ENCODE measurements at regions not wholly inside any gene's neighbourhood (a gene's known extent, or its start where the extent isn't known, plus 50 kb on each side); places are given as distances from the start of the nearest gene placed in this dataset.

GRCh38 chr10:8187171-8187666 is 132.7 kb downstream of the GATA3 start:
- no peak overlapping the region for H3K4me3 Mint-ChIP-seq
- no peak overlapping the region for H3K27ac Mint-ChIP-seq
- no peaks in the 10 kb centered on the region for H3K36me3 Mint-ChIP-seq
- no peaks in the 10 kb centered on the region for H3K9me3 Mint-ChIP-seq
- ATAC-seq (no peak), DNase-seq (ENCODE audit: low spot score in 2 of 2) (no peak)
- H3K4me1 Mint-ChIP-seq, result peaks cover 27% of the 10 kb centered on the region

GRCh38 chr10:8189458-8189857 is 135.0 kb downstream of the GATA3 start:
- no peak overlapping the region for H3K4me3 Mint-ChIP-seq
- DNase-seq (ENCODE audit: low spot score in 2 of 2) (no peak), ATAC-seq (no peak)
- H3K4me1 Mint-ChIP-seq, result peaks cover 8% of the 10 kb centered on the region
- no peak overlapping the region for H3K27ac Mint-ChIP-seq
- H3K36me3 Mint-ChIP-seq, result no peaks in the 10 kb centered on the region
- no peaks in the 10 kb centered on the region for H3K9me3 Mint-ChIP-seq

GRCh38 chr10:8192301-8192700 is 137.8 kb downstream of the GATA3 start:
- ATAC-seq (no peak), DNase-seq (ENCODE audit: low spot score in 2 of 2) (no peak)
- H3K36me3 Mint-ChIP-seq, result no peaks in the 10 kb centered on the region
- no peak overlapping the region for H3K4me3 Mint-ChIP-seq
- H3K27ac Mint-ChIP-seq, result no peak overlapping the region
- H3K4me1 Mint-ChIP-seq, result peaks cover 8% of the 10 kb centered on the region
- no peaks in the 10 kb centered on the region for H3K9me3 Mint-ChIP-seq

GRCh38 chr10:8193546-8193945 is 139.1 kb downstream of the GATA3 start:
- H3K9me3 Mint-ChIP-seq, result no peaks in the 10 kb centered on the region
- H3K27ac Mint-ChIP-seq, result no peak overlapping the region
- no peak for ATAC-seq
- peaks cover 8% of the 10 kb centered on the region for H3K4me1 Mint-ChIP-seq
- DNase-seq (ENCODE audit: low spot score in 2 of 2), result no peak
- H3K4me3 Mint-ChIP-seq, result no peak overlapping the region
- no peaks in the 10 kb centered on the region for H3K36me3 Mint-ChIP-seq

- no peak overlapping the region for H3K27ac Mint-ChIP-seq
- H3K9me3 Mint-ChIP-seq, result no peaks in the 10 kb centered on the region
- H3K4me3 Mint-ChIP-seq, result no peak overlapping the region
- ATAC-seq (no peak), DNase-seq (ENCODE audit: low spot score in 2 of 2) (no peak)
- H3K4me1 Mint-ChIP-seq, result peaks cover 5% of the 10 kb centered on the region
- no peaks in the 10 kb centered on the region for H3K36me3 Mint-ChIP-seq
Observed at GRCh38 chr10:8194050-8194449, 139.6 kb downstream of the GATA3 start.

- Mint-ChIP-seq H3K4me3 (no peak overlapping the region), H3K27ac (no peak overlapping the region), H3K9me3 (no peaks in the 10 kb centered on the region), H3K36me3 (no peaks in the 10 kb centered on the region), H3K4me1 (no peaks in the 10 kb centered on the region)
- ATAC-seq (no peak), DNase-seq (ENCODE audit: low spot score in 2 of 2) (no peak)
Observed at GRCh38 chr10:8206882-8207281, 152.4 kb downstream of the GATA3 start.

- H3K27ac Mint-ChIP-seq, result no peak overlapping the region
Observed at GRCh38 chr10:8211631-8212030, 157.1 kb downstream of the GATA3 start.

GRCh38 chr10:8213735-8214134 is 159.2 kb downstream of the GATA3 start:
- peaks cover 11% of the 10 kb centered on the region for H3K4me1 Mint-ChIP-seq
- no peak overlapping the region for H3K27ac Mint-ChIP-seq
- no peaks in the 10 kb centered on the region for H3K9me3 Mint-ChIP-seq
- DNase-seq (ENCODE audit: low spot score in 2 of 2) (no peak), ATAC-seq (no peak)
- no peak overlapping the region for H3K4me3 Mint-ChIP-seq
- H3K36me3 Mint-ChIP-seq, result no peaks in the 10 kb centered on the region

More at GRCh38 chr10:8211631-8212030, 157.1 kb downstream of the GATA3 start:
- peaks cover 11% of the 10 kb centered on the region for H3K4me1 Mint-ChIP-seq
- H3K9me3 Mint-ChIP-seq, result no peaks in the 10 kb centered on the region
- DNase-seq (ENCODE audit: low spot score in 2 of 2) (no peak), ATAC-seq (no peak)
- no peaks in the 10 kb centered on the region for H3K36me3 Mint-ChIP-seq
- H3K4me3 Mint-ChIP-seq, result no peak overlapping the region

GRCh38 chr10:8214587-8214986 is 160.1 kb downstream of the GATA3 start:
- Mint-ChIP-seq H3K36me3 (no peaks in the 10 kb centered on the region), H3K4me3 (no peak overlapping the region), H3K9me3 (no peaks in the 10 kb centered on the region), H3K27ac (no peak overlapping the region), H3K4me1 (peaks cover 11% of the 10 kb centered on the region)
- no peak for DNase-seq (ENCODE audit: low spot score in 2 of 2)
- ATAC-seq, result no peak

- H3K4me3 Mint-ChIP-seq, result no peak overlapping the region
- H3K27ac Mint-ChIP-seq, result no peak overlapping the region
- peaks cover 11% of the 10 kb centered on the region for H3K4me1 Mint-ChIP-seq
- no peak for ATAC-seq
- H3K36me3 Mint-ChIP-seq, result no peaks in the 10 kb centered on the region
- no peak for DNase-seq (ENCODE audit: low spot score in 2 of 2)
- no peaks in the 10 kb centered on the region for H3K9me3 Mint-ChIP-seq
Observed at GRCh38 chr10:8216893-8217292, 162.4 kb downstream of the GATA3 start.

GRCh38 chr10:8221451-8221850 is 167.0 kb downstream of the GATA3 start:
- H3K27ac Mint-ChIP-seq, result no peak overlapping the region
- ATAC-seq, result no peak

GRCh38 chr10:8224591-8224990 is 170.1 kb downstream of the GATA3 start:
- Mint-ChIP-seq H3K4me3 (no peak overlapping the region), H3K9me3 (no peaks in the 10 kb centered on the region), H3K4me1 (peaks cover 9% of the 10 kb centered on the region), H3K27ac (no peak overlapping the region), H3K36me3 (no peaks in the 10 kb centered on the region)
- no peak for ATAC-seq
- DNase-seq (ENCODE audit: low spot score in 2 of 2), result no peak

More at GRCh38 chr10:8221451-8221850, 167.0 kb downstream of the GATA3 start:
- peaks cover under 1% of the 10 kb centered on the region for H3K4me1 Mint-ChIP-seq
- H3K4me3 Mint-ChIP-seq, result no peak overlapping the region
- no peak for DNase-seq (ENCODE audit: low spot score in 2 of 2)
- H3K9me3 Mint-ChIP-seq, result no peaks in the 10 kb centered on the region
- no peaks in the 10 kb centered on the region for H3K36me3 Mint-ChIP-seq

GRCh38 chr10:8225187-8225586 is 170.7 kb downstream of the GATA3 start:
- Mint-ChIP-seq H3K9me3 (no peaks in the 10 kb centered on the region), H3K27ac (no peak overlapping the region), H3K4me1 (peaks cover 9% of the 10 kb centered on the region), H3K36me3 (no peaks in the 10 kb centered on the region), H3K4me3 (no peak overlapping the region)
- no peak for DNase-seq (ENCODE audit: low spot score in 2 of 2)
- ATAC-seq, result no peak

GRCh38 chr10:8227246-8227645 is 172.8 kb downstream of the GATA3 start:
- peaks cover 9% of the 10 kb centered on the region for H3K4me1 Mint-ChIP-seq
- no peak overlapping the region for H3K27ac Mint-ChIP-seq
- no peaks in the 10 kb centered on the region for H3K36me3 Mint-ChIP-seq
- no peaks in the 10 kb centered on the region for H3K9me3 Mint-ChIP-seq
- no peak overlapping the region for H3K4me3 Mint-ChIP-seq
- no peak for DNase-seq (ENCODE audit: low spot score in 2 of 2)
- ATAC-seq, result no peak

GRCh38 chr10:8229153-8229552 is 174.7 kb downstream of the GATA3 start:
- Mint-ChIP-seq H3K4me1 (peaks cover 9% of the 10 kb centered on the region), H3K27ac (no peak overlapping the region), H3K4me3 (no peak overlapping the region), H3K9me3 (no peaks in the 10 kb centered on the region), H3K36me3 (no peaks in the 10 kb centered on the region)
- DNase-seq (ENCODE audit: low spot score in 2 of 2) (no peak), ATAC-seq (peak; percentile 67)

GRCh38 chr10:8230902-8231301 is 176.4 kb downstream of the GATA3 start:
- no peaks in the 10 kb centered on the region for H3K9me3 Mint-ChIP-seq
- H3K4me3 Mint-ChIP-seq, result no peak overlapping the region
- ATAC-seq, result no peak
- no peak for DNase-seq (ENCODE audit: low spot score in 2 of 2)
- no peak overlapping the region for H3K27ac Mint-ChIP-seq
- peaks cover 9% of the 10 kb centered on the region for H3K4me1 Mint-ChIP-seq
- H3K36me3 Mint-ChIP-seq, result no peaks in the 10 kb centered on the region

- no peaks in the 10 kb centered on the region for H3K36me3 Mint-ChIP-seq
- DNase-seq (ENCODE audit: low spot score in 2 of 2) (no peak), ATAC-seq (no peak)
- no peak overlapping the region for H3K4me3 Mint-ChIP-seq
- peaks cover 20% of the 10 kb centered on the region for H3K4me1 Mint-ChIP-seq
- H3K27ac Mint-ChIP-seq, result no peak overlapping the region
- no peaks in the 10 kb centered on the region for H3K9me3 Mint-ChIP-seq
Observed at GRCh38 chr10:8233049-8233448, 178.6 kb downstream of the GATA3 start.

Measured in stimulated activated effector memory CD8-positive, alpha-beta T cell treated with anti-CD3 and anti-CD28 coated beads, Interleukin-12 subunit alpha, Interleukin-12 subunit beta, amount 100 ng/mL, for 72 hours (primary cell).